IMR-90 (cell line): ENCODE measurements at regions not wholly inside any gene's neighbourhood (a gene's known extent, or its start where the extent isn't known, plus 50 kb on each side); places are given as distances from the start of the nearest gene placed in this dataset.

ENCODE experiments used
- BHLHE40 ChIP-seq: fragments of 150-350 bp; IDR thresholded peaks from 2 replicates; pipeline ENCODE4 v1.6.1; 2016; ENCODE audit warnings: mild to moderate bottlenecking, low read depth, low read length
- CTCF ChIP-seq: conservative IDR thresholded peaks from 2 replicates; pipeline ENCODE4 v1.5.1; 2012; ENCODE audit warnings: mild to moderate bottlenecking, low read depth, low read length, improper control_type of control experiment
- FOS ChIP-seq: fragments of 150-350 bp; IDR thresholded peaks from 2 replicates; pipeline ENCODE4 v1.6.1; 2016; ENCODE audit warnings: low read depth, low read length
- POLR2A ChIP-seq: IDR thresholded peaks from 2 replicates; pipeline ENCODE4 v1.6.1; 2012; ENCODE audit warnings: mild to moderate bottlenecking, low read depth, low read length
- RAD21 ChIP-seq: IDR thresholded peaks from 2 replicates; pipeline ENCODE4 v1.6.1; 2012; ENCODE audit warnings: low read length, improper control_type of control experiment
- RCOR1 ChIP-seq: IDR thresholded peaks from 2 replicates; pipeline ENCODE4 v1.6.1; 2012; ENCODE audit warnings: mild to moderate bottlenecking, low read length, improper control_type of control experiment; ENCODE audit not compliant: insufficient replicate concordance
- RFX5 ChIP-seq: IDR thresholded peaks from 2 replicates; pipeline ENCODE4 v1.8.0; 2012; ENCODE audit warnings: low read depth, mild to moderate bottlenecking, low read length, moderate library complexity
- USF2 ChIP-seq: fragments of 150-350 bp; IDR thresholded peaks from 2 replicates; pipeline ENCODE4 v1.6.1; 2017; ENCODE audit warnings: mild to moderate bottlenecking, antibody characterized with exemption, low read length, low read depth

- TF ChIP-seq CTCF, result no peak
- TF ChIP-seq USF2, result no peak
- no peak for TF ChIP-seq FOS
- TF ChIP-seq RFX5, result no peak
- TF ChIP-seq RCOR1, result no peak
- no peak for TF ChIP-seq POLR2A
- no peak for TF ChIP-seq BHLHE40
- TF ChIP-seq RAD21, result no peak
Measured at GRCh38 chr20:39602649-39603048, 640.5 kb downstream of the DHX35 start.
